HG03432 (cell line): ENCODE measurements at regions not wholly inside any gene's neighbourhood (a gene's known extent, or its start where the extent isn't known, plus 50 kb on each side); places are given as distances from the start of the nearest gene placed in this dataset.
"Not testable (repeated sequence)": the region's sequence is repeated elsewhere in the genome, so short reads cannot be mapped to it uniquely, and the experiment has no call there.

Experiments
- ATAC-seq: cut with Tn5 transposase; IDR thresholded peaks from one replicate; pipeline ENCODE4 v1.9.1; 2021; ENCODE audit warnings: mild to moderate bottlenecking, moderate library complexity; ENCODE audit not compliant: unreplicated experiment

- no peak for ATAC-seq
Observed at GRCh38 chr3:162597226-162597625, 1100.6 kb downstream of the OTOL1 start.

GRCh38 chr3:162598500-162598899 is 1101.9 kb downstream of the OTOL1 start:
- ATAC-seq = not testable (repeated sequence)

DNA sequence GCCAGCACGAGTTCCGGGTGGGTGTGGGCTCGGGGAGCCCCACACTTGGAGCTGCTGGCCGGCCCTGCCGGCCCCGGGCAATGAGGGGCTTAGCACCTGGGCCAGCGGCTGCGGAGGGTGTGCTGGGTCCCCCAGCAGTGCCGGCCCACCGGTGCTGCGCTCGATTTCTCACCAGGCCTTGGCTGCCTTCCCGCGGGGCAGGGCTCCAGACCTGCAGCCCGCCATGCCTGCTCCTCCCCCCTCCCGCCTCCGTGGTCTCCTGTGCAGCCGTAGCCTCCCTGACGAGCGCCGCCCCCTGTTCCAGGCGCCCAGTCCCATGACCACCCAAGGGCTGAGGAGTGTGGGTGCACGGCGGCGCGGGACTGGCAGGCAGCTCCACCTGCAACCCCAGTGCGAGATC is 1103.1 kb downstream of the OTOL1 start:
- not testable (repeated sequence) for ATAC-seq

DNA sequence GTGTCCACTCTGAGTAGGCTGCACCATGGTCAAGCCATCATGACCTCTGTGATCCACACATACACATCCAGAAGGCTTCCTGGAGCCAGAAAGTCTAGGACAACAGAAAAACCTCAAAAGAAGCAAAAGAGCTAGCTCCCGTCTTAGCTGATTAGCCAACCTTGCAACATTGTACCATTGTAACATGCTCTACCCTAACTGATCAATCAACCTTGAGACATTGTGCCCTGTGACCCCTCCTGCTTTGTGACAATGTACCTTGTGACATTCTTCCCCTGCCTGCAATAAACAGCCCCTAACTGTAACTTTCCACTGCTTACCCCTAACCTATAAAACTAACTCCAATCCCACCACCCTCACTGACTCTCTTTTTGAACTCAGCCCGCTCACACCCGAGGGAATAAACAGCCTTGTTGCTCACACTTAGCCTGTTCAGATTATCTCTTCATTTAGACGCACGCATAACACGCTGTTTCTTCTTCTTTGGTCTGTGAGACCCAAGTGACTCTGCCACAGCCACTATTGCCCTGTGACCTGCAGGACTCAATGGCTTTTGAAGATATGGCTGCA is 1104.6 kb downstream of the OTOL1 start:
- ATAC-seq = no peak

DNA sequence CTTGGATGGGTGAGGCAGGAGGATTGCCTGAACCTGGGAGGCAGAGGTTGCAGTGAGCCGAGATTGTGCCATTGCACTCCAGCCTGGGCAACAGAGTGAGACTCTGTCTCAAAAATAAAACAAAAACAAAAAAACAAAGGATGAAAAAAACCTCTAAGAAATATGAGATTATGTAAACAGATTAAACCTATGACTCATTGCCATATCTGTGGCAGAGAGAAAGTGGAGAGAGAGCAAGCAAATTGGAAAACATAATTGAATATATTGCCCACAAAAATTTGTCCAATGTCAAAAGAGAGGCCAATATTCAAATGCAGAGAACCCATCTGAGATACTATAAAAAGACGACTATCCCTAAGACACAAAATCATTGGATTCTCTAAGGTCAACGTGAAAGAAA is 1106.0 kb downstream of the OTOL1 start:
- no peak for ATAC-seq

GRCh38 chr3:162605651-162606204 is 1109.1 kb downstream of the OTOL1 start:
- no peak for ATAC-seq

DNA sequence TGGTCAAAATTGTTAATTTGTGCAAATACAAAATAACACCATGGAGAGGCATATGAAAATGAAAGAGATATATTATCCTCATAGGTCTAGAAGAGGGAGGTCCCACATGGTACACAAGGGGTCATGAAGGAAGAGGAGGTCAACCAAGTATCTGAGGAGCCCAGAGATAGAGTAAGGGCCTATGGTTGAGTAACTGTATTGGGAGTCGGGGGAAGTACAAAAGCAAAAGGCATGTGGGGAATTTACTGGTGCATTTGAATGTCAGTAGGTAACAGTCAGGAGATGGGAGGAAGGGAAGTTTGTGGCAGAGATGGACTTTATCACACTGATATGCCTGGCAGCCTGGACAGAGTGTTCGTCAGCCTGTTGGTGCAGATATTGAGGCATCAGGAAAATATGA is 1113.7 kb downstream of the OTOL1 start:
- no peak for ATAC-seq

GRCh38 chr3:162612991-162613390 is 1116.4 kb downstream of the OTOL1 start:
- no peak for ATAC-seq

DNA sequence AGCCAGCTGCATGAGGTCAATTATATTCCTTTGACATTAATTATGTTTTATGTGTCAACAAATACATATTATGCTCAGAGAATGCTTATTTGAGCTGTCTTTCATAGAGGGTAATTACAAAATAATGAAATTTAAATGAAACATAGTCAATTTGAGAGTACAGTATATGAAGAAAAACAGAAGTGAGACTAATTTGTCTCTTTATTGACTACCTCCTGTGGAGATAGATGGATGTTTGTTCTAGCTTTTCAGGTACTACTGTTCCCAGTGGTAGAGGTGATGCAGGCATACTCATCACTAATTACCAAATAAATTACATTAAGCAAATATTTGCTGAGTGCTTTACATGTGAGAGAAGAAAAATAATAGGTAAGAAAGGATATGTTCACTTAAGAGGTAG is 1129.6 kb downstream of the OTOL1 start:
- ATAC-seq = no peak

DNA sequence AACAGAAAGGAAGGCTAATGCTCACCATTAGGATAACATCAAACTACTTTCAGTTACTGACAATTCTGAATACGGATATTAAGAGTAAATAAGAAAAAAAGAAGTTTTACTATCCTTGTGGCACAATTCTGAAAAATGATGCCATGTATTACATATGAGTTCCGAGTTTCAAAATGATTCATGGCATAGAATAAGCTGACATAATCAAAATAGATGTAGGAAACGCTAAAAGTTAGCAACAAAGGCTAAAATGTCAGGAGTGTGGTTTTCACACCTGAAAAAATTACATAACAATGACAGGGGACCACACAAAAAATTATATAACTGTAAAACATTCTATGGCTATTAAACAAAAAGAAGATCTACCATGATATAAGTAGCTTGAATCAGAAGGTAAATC is 1131.9 kb downstream of the OTOL1 start:
- no peak for ATAC-seq

DNA sequence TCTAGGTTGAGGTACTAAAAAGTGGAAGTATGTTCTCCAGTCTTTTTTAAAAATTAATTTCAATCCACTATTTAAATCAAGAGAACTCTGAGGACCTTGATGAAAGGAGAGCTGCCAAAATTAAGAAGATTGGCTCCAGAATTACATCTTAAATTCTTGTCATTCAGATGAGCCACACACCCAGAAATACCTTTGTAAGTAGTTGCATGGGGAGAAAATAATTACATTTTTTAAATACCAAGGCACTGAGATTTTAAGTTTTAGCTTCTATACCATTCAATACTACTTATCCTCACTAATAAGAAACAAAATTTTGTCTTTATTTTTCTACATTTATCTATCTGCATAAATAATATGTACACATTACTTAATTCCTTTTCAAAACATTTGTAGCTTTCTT is 1132.8 kb downstream of the OTOL1 start:
- no peak for ATAC-seq

GRCh38 chr3:162632672-162633071 is 1136.1 kb downstream of the OTOL1 start:
- no peak for ATAC-seq

GRCh38 chr3:162640208-162640607 is 1143.6 kb downstream of the OTOL1 start:
- ATAC-seq = not testable (repeated sequence)

DNA sequence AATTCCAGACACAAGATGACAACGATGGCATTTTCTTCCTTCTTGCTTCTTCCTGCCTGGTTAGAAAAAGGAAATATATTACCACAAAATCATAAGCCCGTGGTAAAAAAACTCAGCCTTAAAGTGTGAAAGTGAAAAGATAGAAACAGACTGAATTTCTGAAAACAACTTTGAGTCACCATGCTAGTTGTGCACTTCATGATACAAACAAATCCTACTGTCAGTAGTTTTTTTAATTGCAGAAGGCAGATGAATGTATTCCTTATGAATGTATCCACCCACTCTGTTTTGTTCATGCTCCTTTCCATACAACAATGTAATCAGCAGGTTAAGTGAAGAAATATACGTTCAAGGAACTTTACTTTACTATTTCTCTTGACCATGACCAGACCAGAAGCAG is 1144.7 kb downstream of the OTOL1 start:
- ATAC-seq = no peak

DNA sequence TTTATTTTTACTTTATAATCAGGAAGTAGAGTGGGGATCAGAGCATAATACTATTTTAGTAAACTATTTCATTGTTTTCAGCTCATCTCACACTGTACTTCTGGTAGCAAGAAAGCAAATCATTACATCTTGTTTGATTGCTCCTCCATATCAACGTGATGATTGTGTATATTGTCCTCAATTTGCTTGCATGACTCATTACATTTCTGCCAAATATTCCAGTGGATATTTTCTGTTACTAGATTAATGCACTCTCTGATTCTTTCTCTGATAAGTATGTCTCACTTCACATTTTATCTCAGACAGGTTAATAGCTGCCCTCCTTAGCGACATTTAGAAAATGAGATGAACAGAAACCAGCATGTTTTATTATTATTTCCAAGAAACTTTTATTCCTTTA is 1145.3 kb downstream of the OTOL1 start:
- ATAC-seq = no peak

DNA sequence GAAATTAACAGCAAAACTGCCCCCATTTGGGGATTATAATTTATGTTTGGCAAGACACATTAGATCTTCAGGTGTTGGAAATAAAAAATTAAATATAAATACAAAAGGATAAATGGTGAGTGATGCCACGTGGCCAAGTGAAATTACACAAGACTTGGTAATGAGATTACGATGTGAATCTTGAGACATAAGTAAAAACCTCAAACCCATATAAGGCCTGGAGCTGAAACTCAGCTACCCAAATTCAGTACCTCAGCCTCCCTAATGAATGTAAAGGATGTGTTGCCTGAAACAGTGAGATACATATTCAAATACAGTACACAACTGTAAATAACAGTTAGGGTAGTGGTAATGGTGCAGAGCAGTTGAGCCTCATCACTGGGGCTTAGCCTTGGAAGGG is 1146.6 kb downstream of the OTOL1 start:
- ATAC-seq = no peak

DNA sequence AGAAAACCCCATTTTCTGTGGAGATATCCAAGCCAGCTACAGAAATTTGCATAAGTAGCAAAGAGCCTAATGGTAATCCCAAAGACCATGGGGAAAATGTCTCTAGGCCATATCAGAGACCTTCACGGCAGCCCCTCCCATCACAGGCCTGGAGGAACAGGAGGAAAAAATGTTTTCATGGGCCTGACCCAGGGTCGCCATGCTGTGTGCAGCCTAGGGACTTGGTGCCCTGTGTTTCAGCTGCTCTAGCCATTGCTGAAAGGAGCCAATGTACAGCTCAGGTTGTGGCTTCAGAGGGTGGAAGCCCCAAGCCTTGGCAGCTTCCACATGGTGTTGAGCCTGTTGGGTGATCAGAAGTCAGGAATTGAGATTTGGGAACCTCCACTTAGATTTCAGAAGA is 1150.7 kb downstream of the OTOL1 start:
- no peak for ATAC-seq

DNA sequence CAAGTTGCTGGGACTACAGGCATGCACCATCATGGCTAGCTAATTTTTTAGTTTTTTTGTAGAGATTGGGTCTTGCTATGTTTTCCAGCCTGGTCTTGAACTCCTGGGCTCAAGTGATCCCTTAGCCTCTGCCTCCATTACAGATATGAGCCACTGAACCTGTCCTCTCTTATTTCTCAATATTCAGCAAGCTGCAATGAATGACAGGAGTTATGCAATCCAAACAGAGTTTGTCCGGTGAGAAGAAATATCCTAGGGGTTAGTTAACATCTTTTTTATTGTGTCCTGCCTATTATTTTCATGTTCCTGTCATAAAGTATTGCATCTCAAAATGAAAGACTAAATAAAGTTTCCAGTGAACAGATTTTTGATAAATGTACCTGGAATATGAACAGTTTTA is 1161.4 kb downstream of the OTOL1 start:
- ATAC-seq = no peak

DNA sequence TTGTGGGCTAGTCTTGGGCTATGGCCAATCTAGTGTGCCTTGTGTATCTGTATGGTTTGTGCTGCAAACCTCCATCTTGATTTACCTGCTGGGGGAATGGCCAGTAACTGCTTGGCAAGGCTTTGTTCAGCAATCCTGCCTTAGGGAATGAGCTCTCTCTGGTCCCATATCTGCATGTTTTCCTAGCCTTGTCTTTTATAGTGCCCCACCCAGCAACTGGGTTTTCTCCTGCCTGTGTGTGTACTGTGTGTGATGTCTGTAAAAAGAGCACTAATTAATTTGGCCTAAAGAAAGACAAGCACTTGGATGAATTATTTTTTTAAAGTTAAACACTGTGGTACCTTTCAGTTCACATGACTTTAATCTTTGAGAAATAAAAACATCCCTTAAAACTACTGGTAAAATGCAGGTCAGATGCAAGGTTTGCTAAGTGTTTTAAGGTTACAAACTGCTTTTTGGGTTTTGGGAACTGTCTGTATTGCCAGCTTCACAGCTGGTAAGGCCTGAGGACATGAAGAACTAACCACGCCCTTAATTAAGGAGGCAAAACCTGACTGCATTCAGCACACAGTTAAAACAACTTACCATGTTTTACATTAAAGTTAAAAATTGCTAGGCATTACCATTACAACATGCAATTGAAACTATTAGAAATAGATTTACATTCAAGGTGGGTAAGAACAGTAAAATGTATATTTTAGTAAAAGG is 1169.2 kb downstream of the OTOL1 start:
- no peak for ATAC-seq

DNA sequence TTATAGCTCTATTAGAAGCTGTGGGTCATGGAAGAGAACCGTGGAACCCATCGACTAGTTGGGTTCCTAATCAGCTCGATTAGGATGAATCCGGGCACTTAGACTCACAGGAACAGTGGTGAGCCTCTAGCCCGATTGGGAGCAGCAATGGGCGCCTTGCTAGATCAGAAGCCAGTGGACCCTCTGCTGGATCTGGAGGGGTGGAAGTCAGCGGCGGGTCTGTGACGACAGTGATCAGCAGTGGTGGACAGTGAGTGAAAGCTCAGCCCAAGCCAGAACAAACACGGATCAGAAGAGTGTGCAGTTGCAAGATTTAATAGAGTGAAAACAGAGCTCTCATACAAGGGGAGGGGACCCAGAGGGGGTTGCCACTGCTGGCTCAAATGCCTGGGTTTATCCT is 1170.2 kb downstream of the OTOL1 start:
- ATAC-seq = no peak

DNA sequence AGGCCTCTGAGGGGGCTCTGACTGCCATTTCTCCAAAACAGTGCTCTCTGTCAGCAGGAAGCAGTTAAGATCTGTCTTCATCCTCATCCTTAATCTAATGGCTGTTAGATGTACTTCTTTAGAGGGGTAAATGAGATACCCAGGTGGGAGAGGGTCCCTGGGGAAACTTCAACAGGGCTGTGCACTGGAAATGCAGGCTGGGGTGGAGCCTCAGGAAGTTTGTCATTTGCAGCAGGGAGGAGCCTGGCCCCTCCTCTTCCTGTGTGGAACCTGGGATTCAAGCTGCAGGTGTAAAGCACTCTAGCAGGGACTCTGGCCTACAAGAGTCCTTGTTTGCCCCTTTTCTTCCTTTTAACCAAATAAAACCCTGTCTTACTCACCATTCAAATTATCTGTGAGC is 1173.6 kb downstream of the OTOL1 start:
- no peak for ATAC-seq

DNA sequence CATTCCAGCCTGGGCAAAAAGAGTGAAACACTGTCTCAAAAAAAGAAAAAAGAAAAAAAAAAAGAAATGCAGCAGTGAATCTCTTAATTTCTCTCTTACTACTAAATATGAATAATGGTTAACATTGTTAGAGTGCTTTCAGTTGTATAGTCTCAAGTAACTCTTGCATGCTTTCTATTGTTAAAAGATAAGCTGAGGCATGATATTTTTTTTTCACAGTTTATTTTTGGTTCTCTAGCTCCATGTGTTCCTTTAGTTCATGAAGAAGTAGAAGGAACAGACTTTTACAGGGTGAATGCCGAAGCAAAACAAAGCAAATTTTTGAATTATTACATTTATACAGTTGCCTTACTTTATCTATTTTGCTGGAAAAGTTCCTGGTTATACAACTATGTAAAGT is 1180.9 kb downstream of the OTOL1 start:
- no peak for ATAC-seq

DNA sequence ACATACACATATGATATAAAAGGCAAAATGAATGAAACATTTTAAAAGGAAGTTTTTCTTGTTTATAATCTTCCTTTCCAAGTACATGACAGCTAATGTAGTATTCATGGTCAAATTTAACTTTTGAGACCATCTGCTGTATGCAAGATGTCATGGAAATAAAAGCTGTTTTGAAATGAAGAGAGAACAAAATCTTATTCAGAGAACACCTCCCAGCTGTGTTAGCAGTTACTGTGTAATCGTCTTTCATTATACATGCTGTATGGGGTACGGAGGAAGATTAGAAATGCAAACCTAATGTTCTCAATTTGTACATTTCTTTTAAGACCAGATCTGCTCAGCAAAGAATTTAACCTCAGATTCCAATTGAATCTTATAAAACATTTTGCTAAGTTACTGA is 1182.3 kb downstream of the OTOL1 start:
- no peak for ATAC-seq
